Osteoblast (primary cell): ENCODE measurements at regions not wholly inside any gene's neighbourhood (a gene's known extent, or its start where the extent isn't known, plus 50 kb on each side); places are given as distances from the start of the nearest gene placed in this dataset.
"Not testable (repeated sequence)": the region's sequence is repeated elsewhere in the genome, so short reads cannot be mapped to it uniquely, and the experiment has no call there.

Source experiments
- DNase-seq: peaks from one replicate; pipeline ENCODE4 v3.0.0; 2011; ENCODE audit warnings: low spot score, mixed read lengths; ENCODE audit not compliant: insufficient read length; ENCODE audit errors: missing footprints
- H2AFZ ChIP-seq: 2 replicates; pipeline ENCODE4 v1.6.0; 2011; ENCODE audit warnings: mild to moderate bottlenecking, low read length
- H3K27ac ChIP-seq: 2 replicates; pipeline ENCODE4 v1.5.1; 2011; ENCODE audit warnings: mild to moderate bottlenecking, low read depth, low read length, moderate library complexity
- H3K27me3 ChIP-seq: 2 replicates; pipeline ENCODE4 v1.6.0; 2012; ENCODE audit warnings: mild to moderate bottlenecking, control low read depth, inconsistent platforms, low read length, moderate library complexity; ENCODE audit not compliant: insufficient read depth
- H3K36me3 ChIP-seq: 2 replicates; pipeline ENCODE4 v1.5.1; 2011; ENCODE audit warnings: mild to moderate bottlenecking, low read length, control low read depth, moderate library complexity; ENCODE audit not compliant: insufficient read depth
- H3K4me1 ChIP-seq: 2 replicates; pipeline ENCODE4 v1.5.1; 2011; ENCODE audit warnings: mild to moderate bottlenecking, low read length, control low read depth, moderate library complexity; ENCODE audit not compliant: insufficient read depth
- H3K4me2 ChIP-seq: 2 replicates; pipeline ENCODE4 v1.6.0; 2011; ENCODE audit warnings: mild to moderate bottlenecking, low read length; ENCODE audit not compliant: insufficient read depth
- H3K4me3 ChIP-seq: fragments of 200-600 bp; sonication (generic); 3 replicates; pipeline ENCODE4 v1.5.1; 2012; ENCODE audit warnings: mild to moderate bottlenecking, low read length, inconsistent platforms; ENCODE audit not compliant: insufficient read depth
- H3K79me2 ChIP-seq: 2 replicates; pipeline ENCODE4 v1.6.0; 2012; ENCODE audit warnings: mild to moderate bottlenecking, low read length, control low read depth, inconsistent platforms; ENCODE audit not compliant: insufficient read depth
- H3K9me3 ChIP-seq: 2 replicates; pipeline ENCODE4 v1.5.1; 2011; ENCODE audit warnings: low read depth, low read length, control low read depth
- H4K20me1 ChIP-seq: 2 replicates; pipeline ENCODE4 v1.6.0; 2012; ENCODE audit warnings: mild to moderate bottlenecking, low read length, control low read depth; ENCODE audit not compliant: insufficient read depth
- CTCF ChIP-seq: IDR thresholded peaks from 2 replicates; pipeline ENCODE4 v1.5.1; 2011; ENCODE audit warnings: mild to moderate bottlenecking, low read depth, low read length, moderate library complexity; ENCODE audit errors: extremely low read depth

GRCh38 chr18:64734063-64734462 lies 585.2 kb upstream of the LINC00305 start:
- Histone ChIP-seq H3K4me2 (no peak overlapping the region), H4K20me1 (no peaks in the 10 kb centered on the region), H2AFZ (no peak overlapping the region), H3K27ac (no peak overlapping the region), H3K79me2 (no peaks in the 10 kb centered on the region), H3K9me3 (peaks cover 3% of the 10 kb centered on the region), H3K27me3 (no peaks in the 10 kb centered on the region), H3K36me3 (no peaks in the 10 kb centered on the region), H3K4me3 (no peak overlapping the region), H3K4me1 (no peaks in the 10 kb centered on the region)
- no peak for DNase-seq
- TF ChIP-seq CTCF, result no peak

GRCh38 chr18:64725657-64726056 lies 576.8 kb upstream of the LINC00305 start:
- not testable (repeated sequence) for H3K27ac ChIP-seq, H3K4me2 ChIP-seq, H3K4me3 ChIP-seq, H3K79me2 ChIP-seq, H3K9me3 ChIP-seq, H4K20me1 ChIP-seq, DNase-seq, H3K4me1 ChIP-seq, H3K36me3 ChIP-seq, H3K27me3 ChIP-seq, H2AFZ ChIP-seq

GRCh38 chr18:64720781-64721464 lies 572.0 kb upstream of the LINC00305 start:
- H2AFZ ChIP-seq, result no peak overlapping the region
- no peaks in the 10 kb centered on the region for H3K79me2 ChIP-seq
- no peak overlapping the region for H3K4me2 ChIP-seq
- no peak overlapping the region for H3K27ac ChIP-seq
- no peak overlapping the region for H3K4me3 ChIP-seq
- no peaks in the 10 kb centered on the region for H4K20me1 ChIP-seq
- no peaks in the 10 kb centered on the region for H3K9me3 ChIP-seq
- no peaks in the 10 kb centered on the region for H3K27me3 ChIP-seq
- H3K4me1 ChIP-seq, result no peaks in the 10 kb centered on the region
- TF ChIP-seq CTCF, result no peak
- no peaks in the 10 kb centered on the region for H3K36me3 ChIP-seq
- no peak for DNase-seq

GRCh38 chr18:64718808-64719207 lies 569.9 kb upstream of the LINC00305 start:
- no peak overlapping the region for H2AFZ ChIP-seq
- H3K27ac ChIP-seq, result no peak overlapping the region
- no peak overlapping the region for H3K4me2 ChIP-seq
- H3K27me3 ChIP-seq, result no peaks in the 10 kb centered on the region
- no peaks in the 10 kb centered on the region for H4K20me1 ChIP-seq
- H3K4me1 ChIP-seq, result no peaks in the 10 kb centered on the region
- H3K36me3 ChIP-seq, result no peaks in the 10 kb centered on the region
- no peak overlapping the region for H3K4me3 ChIP-seq
- no peaks in the 10 kb centered on the region for H3K79me2 ChIP-seq
- no peak for DNase-seq
- no peaks in the 10 kb centered on the region for H3K9me3 ChIP-seq
- TF ChIP-seq CTCF, result no peak
